Transverse colon (tissue), 4 donors: ENCODE measurements at regions not wholly inside any gene's neighbourhood (a gene's known extent, or its start where the extent isn't known, plus 50 kb on each side); places are given as distances from the start of the nearest gene placed in this dataset.

Experiments used
- CTCF ChIP-seq, 5 experiments: fragments of 200-600 bp in 3 of 5; fragments of 450-650 bp in 2 of 5; sonication (generic) in 3 of 5; IDR thresholded peaks; 1 replicate in 2 of 5; 2 replicates in 3 of 5; pipeline ENCODE4 v1.5.1; 2016 to 2017; ENCODE audit warnings: antibody characterized with exemption in 5 of 5, inconsistent platforms in 3 of 5, mild to moderate bottlenecking in 2 of 5, moderate library complexity in 1 of 5
- EP300 ChIP-seq: sonication (generic); formaldehyde crosslinking; IDR thresholded peaks from one replicate; pipeline ENCODE4 v1.6.1; 2017; ENCODE audit warnings: antibody characterized with exemption, low read depth
- POLR2A ChIP-seq: fragments of 450-650 bp; IDR thresholded peaks from one replicate; pipeline ENCODE4 v1.6.1; 2016; ENCODE audit warnings: antibody characterized with exemption, mild to moderate bottlenecking, moderate library complexity
- POLR2AphosphoS5 ChIP-seq, 3 donors: sonication (generic); formaldehyde crosslinking; IDR thresholded peaks; one replicate each; pipeline ENCODE4 v1.6.1; 2016; ENCODE audit warnings: antibody characterized with exemption in 3 of 3

GRCh38 chr20:53786445-53787267 lies 193.0 kb upstream of the ZNF217 start:
- TF ChIP-seq CTCF (IDR thresholded peaks at IDR 0.05) = no peak
- peak in 1 of 3 donors; percentile 9 for TF ChIP-seq POLR2AphosphoS5 (IDR thresholded peaks at IDR 0.05)
- no peak for TF ChIP-seq POLR2A
- TF ChIP-seq EP300 = peak; percentile 37
